ENCODE measurements at regions not wholly inside any gene's neighbourhood (a gene's known extent, or its start where the extent isn't known, plus 50 kb on each side); places are given as distances from the start of the nearest gene placed in this dataset.

- Mint-ChIP-seq H3K27ac (no peak overlapping the region), H3K36me3 (no peaks in the 10 kb centered on the region), H3K4me3 (no peak overlapping the region), H3K9me3 (no peaks in the 10 kb centered on the region), H3K27me3 (ENCODE audit: insufficient read depth, low read depth) (no peaks in the 10 kb centered on the region), H3K4me1 (no peaks in the 10 kb centered on the region)
- TF ChIP-seq, protein P1, sequence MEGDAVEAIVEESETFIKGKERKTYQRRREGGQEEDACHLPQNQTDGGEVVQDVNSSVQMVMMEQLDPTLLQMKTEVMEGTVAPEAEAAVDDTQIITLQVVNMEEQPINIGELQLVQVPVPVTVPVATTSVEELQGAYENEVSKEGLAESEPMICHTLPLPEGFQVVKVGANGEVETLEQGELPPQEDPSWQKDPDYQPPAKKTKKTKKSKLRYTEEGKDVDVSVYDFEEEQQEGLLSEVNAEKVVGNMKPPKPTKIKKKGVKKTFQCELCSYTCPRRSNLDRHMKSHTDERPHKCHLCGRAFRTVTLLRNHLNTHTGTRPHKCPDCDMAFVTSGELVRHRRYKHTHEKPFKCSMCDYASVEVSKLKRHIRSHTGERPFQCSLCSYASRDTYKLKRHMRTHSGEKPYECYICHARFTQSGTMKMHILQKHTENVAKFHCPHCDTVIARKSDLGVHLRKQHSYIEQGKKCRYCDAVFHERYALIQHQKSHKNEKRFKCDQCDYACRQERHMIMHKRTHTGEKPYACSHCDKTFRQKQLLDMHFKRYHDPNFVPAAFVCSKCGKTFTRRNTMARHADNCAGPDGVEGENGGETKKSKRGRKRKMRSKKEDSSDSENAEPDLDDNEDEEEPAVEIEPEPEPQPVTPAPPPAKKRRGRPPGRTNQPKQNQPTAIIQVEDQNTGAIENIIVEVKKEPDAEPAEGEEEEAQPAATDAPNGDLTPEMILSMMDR (IDR thresholded peaks at IDR 0.05), result no peak
- no peak for TF ChIP-seq EZH2phosphoT487 (IDR thresholded peaks at IDR 0.05)
- TF ChIP-seq EZH2 (IDR thresholded peaks at IDR 0.05), result no peak
- Histone ChIP-seq H3K9me3 (ENCODE audit: low read depth) (no peaks in the 10 kb centered on the region), H3K27ac (no peak overlapping the region), H3K4me3 (no peak overlapping the region), H3F3A (ENCODE audit: low read depth) (no peaks in the 10 kb centered on the region), H3K36me3 (no peaks in the 10 kb centered on the region), H2AFZ (replicated peaks) (no peak overlapping the region), H3K9ac (no peak overlapping the region), H3K4me1 (no peaks in the 10 kb centered on the region), H3K79me2 (ENCODE audit: low read depth) (no peaks in the 10 kb centered on the region), H3K4me2 (no peak overlapping the region), H3K27me3 (no peaks in the 10 kb centered on the region), H4K20me1 (ENCODE audit: low read depth) (no peaks in the 10 kb centered on the region)
- DNase-seq (ENCODE audit: low spot score), result no peak
Measured at GRCh38 chr6:140846503-140847261, 1286.0 kb upstream of the GJE1 start.

- H3K27me3 Mint-ChIP-seq (ENCODE audit: insufficient read depth, low read depth), result no peaks in the 10 kb centered on the region
- Histone ChIP-seq H3K36me3 (no peaks in the 10 kb centered on the region), H3K9me3 (ENCODE audit: low read depth) (no peaks in the 10 kb centered on the region), H3K9ac (no peak overlapping the region), H3K4me3 (no peak overlapping the region), H3K4me1 (no peaks in the 10 kb centered on the region), H3K27me3 (no peaks in the 10 kb centered on the region), H2AFZ (replicated peaks) (no peak overlapping the region), H3K79me2 (ENCODE audit: low read depth) (no peaks in the 10 kb centered on the region), H4K20me1 (ENCODE audit: low read depth) (no peaks in the 10 kb centered on the region), H3K4me2 (no peak overlapping the region), H3K27ac (no peak overlapping the region), H3F3A (ENCODE audit: low read depth) (no peaks in the 10 kb centered on the region)
- H3K4me1 Mint-ChIP-seq, result no peaks in the 10 kb centered on the region
- TF ChIP-seq EZH2 (IDR thresholded peaks at IDR 0.05) (no peak), EZH2phosphoT487 (IDR thresholded peaks at IDR 0.05) (no peak)
- TF ChIP-seq, protein P1 (IDR thresholded peaks at IDR 0.05), result no peak
- H3K27ac Mint-ChIP-seq, result no peak overlapping the region
- DNase-seq (ENCODE audit: low spot score), result no peak
- H3K4me3 Mint-ChIP-seq, result no peak overlapping the region
- no peaks in the 10 kb centered on the region for H3K36me3 Mint-ChIP-seq
- H3K9me3 Mint-ChIP-seq, result no peaks in the 10 kb centered on the region
Measured at GRCh38 chr6:140845701-140846100, 1287.0 kb upstream of the GJE1 start.

- Mint-ChIP-seq H3K9me3 (no peaks in the 10 kb centered on the region), H3K27ac (no peak overlapping the region), H3K27me3 (ENCODE audit: insufficient read depth, low read depth) (no peaks in the 10 kb centered on the region), H3K4me3 (no peak overlapping the region), H3K4me1 (no peaks in the 10 kb centered on the region), H3K36me3 (no peaks in the 10 kb centered on the region)
- H3K4me1 ChIP-seq, result no peaks in the 10 kb centered on the region
- no peaks in the 10 kb centered on the region for H3K36me3 ChIP-seq
- no peaks in the 10 kb centered on the region for H3K9me3 ChIP-seq (ENCODE audit: low read depth)
- H3F3A ChIP-seq (ENCODE audit: low read depth), result no peaks in the 10 kb centered on the region
- H3K79me2 ChIP-seq (ENCODE audit: low read depth), result no peaks in the 10 kb centered on the region
- H3K9ac ChIP-seq, result no peak overlapping the region
- H2AFZ ChIP-seq (replicated peaks), result no peak overlapping the region
- no peak overlapping the region for H3K4me2 ChIP-seq
- H3K4me3 ChIP-seq, result no peak overlapping the region
- DNase-seq (ENCODE audit: low spot score), result no peak
- H4K20me1 ChIP-seq (ENCODE audit: low read depth), result no peaks in the 10 kb centered on the region
- no peaks in the 10 kb centered on the region for H3K27me3 ChIP-seq
- H3K27ac ChIP-seq, result no peak overlapping the region
- TF ChIP-seq EZH2 (IDR thresholded peaks at IDR 0.05) (no peak), EZH2phosphoT487 (IDR thresholded peaks at IDR 0.05) (no peak)
- TF ChIP-seq, protein P1 (IDR thresholded peaks at IDR 0.05), result no peak
Measured at GRCh38 chr6:140844167-140844566, 1288.6 kb upstream of the GJE1 start.
